ENCODE measurements at regions not wholly inside any gene's neighbourhood (a gene's known extent, or its start where the extent isn't known, plus 50 kb on each side); places are given as distances from the start of the nearest gene placed in this dataset.

DNA sequence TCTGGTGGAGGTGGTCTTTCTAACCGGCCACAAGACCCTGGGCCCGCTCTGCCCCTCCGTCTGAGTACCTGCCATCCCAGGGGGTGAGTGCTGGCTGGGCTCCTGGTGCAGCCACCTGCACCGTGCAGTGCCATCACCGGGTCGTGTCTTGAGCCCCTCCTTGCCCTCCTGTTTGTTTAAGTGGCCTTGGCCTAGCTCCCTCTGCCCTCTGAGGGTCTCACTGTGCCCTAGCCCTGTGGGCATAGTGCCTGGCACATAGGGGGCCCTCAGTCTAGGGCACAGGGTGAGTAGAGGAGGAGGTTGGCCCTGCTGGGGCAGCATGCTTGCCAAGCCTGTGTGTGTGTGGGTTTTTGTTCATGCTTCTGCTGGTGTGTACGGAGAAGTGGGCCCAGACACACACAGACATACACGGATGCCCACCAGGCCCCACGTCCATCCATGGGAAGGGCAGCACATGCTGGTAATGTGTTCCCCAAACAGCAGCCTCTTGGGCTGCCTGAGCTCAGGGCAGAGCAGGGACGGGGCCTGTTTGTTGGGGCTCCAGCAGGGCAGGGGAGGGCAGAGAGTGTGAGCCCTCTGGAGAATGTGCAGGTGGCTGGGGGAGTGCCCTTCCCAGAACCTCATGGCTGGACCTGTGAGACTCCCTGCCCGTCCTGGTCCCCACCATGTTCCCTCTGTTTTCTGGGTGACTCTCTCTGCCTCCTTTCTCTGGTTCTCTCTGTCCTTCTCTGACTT, 94.6 kb downstream of the GLI2 start:
- no peak for DNase-seq

DNA sequence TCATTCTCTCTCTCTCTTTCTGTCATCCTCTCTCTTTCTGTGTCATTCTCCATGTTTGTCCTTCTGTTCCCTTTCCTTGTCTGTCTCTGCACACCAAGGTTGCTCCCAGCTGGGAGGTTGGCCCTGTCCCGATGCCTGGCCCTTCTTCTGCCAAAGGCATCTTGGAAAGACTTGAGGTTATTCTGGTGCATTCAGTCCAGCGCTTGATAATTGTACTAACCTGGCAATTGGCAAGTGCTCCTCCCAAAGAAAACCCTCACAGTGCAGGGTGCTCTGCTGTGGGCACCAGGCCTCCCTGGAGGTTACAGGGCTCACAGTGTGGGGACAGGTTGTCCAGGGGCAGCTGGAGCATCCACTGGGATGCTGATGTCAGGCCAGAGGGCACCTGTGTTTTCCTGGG, 95.4 kb downstream of the GLI2 start:
- DNase-seq = no peak

DNA sequence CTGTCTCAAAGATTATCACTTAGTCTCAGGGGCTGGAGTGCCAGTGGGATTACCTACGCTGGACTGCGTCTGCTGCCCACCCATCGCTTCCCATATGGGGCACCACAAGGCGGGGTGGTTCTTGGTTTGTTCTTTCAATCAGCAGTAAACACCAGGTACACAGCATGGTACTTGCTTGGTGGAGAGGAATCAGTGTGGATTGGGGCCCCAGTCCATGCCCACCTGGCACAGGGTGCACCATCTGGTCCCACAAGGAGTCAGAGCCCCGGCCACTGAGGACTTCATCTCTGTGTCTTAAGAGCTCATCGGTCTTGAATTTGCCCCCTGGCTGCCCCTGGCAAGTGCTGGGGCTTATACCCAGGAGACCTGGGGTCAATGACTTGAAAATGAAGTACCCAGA, 96.2 kb downstream of the GLI2 start:
- no peak for DNase-seq

DNA sequence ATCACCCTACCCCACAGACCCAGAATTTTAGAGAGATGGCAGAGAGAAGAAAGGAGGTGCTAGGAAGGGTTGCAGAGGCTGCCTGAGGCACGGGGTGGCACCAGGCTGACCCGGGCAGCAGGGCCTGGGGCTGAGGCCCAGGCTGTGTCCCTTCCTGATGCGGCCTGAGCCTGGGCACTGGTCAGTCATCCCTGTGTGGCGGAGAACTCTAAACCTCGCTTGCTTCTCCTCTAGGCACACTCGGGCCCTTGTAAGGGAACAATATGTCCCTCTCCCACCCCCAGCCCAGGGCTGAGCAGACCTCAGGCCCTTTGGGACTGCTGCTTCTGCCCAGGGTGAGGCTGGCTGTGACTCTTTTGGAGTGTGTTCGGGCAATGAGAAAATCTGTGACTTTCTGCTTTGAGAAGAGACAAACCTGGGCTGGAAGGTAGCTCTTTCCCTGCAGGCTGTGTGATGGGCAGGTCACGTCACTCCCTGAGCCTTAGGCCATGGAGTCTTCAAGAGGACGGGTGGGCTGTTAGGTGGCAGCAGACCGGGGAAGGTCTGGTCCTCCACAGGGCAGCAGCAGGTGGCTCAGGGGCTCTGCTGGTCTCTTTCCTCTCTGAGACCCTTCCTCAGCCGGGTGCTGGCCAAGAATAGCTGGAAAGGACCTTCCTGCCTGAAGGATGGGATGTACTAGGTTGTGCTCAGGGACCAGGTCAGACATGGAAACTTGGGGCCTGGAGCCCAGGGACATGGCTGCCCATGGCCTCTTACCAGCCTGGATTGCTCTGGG, 96.8 kb downstream of the GLI2 start:
- DNase-seq = no peak

DNA sequence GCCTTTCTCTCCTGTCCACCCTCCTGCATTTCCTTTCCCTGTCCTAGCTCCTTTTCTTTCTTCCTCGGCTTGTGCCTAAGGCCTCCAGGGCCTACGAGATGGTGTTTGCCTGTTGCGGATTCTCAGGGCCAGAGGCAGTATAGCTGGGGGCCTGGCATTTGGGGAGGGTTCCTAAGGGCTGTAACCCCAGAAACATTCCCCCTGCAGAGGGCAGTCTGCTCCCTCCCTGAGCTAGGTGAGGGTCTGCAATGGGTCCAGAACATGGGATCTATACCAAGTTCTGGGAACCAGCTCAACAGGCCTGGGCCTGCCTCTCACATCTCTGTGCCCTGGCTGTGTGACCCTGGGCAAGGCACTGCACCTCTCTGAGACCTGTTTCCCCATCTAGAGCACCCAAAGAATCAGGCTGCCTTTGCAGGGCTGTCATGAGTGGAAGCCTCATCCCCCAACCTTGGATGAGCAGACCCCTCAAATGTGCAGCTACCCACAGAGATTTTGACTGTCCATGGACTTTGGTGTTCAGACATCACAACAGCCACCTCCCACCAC, 97.5 kb downstream of the GLI2 start:
- DNase-seq = no peak

DNA sequence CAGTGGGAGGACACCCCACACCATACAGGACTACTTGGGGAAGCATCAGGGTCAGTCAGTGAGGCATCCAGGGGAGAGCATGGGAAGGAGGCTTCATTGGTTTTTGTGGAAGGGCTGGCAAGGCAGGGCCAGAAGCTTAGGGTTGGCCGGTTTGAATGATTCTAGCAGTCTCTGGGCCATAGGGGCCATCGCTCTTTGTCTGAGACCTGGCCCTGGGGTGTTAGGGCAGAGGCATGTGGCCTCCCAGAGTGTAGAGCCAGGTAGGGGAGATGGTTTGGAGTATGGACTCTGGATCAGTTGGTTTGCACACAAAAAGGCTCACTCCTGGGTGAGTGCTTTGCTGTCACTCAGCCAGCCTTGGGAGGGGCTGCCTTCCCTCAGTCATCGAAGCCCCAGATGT, 98.5 kb downstream of the GLI2 start:
- DNase-seq = no peak

DNA sequence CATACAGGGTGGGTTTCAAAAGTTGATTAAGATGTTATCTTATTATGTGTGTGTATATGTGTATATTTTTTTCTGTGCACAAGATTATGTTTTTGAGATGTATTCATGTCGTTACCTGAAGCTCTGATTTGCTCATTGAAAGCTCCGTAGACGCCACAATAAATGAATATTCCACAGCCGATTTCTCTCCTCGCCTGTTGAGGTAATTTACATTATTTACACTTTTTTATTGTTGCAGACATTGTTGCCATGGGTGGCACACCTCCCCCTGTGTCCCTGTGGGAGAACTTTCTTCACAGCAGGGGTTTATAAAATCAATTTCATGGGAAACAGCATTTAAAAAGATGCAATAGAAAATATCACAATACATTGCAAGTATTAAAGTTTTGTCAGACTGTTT, 100.6 kb downstream of the GLI2 start:
- DNase-seq = no peak

DNA sequence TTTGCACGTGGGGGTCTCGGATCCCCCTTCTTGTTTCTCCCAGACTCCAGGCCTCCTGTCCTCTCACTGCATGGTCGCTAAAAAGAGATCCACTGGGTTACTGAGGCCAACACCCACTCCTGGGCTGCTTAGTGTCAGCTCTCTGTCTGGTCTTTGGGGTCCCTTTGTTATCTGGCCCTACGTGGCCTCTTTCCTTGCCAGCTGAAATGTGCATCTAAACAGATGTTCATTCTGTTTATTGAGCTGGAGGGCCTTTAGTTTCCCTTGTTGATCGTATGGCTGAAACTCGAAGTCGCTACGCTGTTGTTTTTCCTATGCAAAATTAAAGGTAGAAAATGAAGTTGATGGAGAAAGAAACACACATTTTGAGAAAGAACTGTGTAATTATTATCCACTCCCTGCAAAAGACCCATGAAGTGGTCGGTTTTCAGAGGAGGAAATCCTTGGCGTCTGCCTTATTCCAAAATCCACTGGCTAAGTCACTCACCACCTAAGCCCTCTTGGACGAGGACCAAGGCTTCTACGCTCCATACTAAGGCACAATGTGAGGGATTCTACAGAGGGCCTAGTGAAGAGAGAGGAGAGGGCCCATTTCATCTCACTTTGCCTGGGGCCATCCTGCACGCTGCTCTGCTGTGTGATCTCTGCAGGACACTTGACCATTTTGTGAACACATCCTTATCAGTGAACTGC, 105.3 kb downstream of the GLI2 start:
- no peak for DNase-seq

DNA sequence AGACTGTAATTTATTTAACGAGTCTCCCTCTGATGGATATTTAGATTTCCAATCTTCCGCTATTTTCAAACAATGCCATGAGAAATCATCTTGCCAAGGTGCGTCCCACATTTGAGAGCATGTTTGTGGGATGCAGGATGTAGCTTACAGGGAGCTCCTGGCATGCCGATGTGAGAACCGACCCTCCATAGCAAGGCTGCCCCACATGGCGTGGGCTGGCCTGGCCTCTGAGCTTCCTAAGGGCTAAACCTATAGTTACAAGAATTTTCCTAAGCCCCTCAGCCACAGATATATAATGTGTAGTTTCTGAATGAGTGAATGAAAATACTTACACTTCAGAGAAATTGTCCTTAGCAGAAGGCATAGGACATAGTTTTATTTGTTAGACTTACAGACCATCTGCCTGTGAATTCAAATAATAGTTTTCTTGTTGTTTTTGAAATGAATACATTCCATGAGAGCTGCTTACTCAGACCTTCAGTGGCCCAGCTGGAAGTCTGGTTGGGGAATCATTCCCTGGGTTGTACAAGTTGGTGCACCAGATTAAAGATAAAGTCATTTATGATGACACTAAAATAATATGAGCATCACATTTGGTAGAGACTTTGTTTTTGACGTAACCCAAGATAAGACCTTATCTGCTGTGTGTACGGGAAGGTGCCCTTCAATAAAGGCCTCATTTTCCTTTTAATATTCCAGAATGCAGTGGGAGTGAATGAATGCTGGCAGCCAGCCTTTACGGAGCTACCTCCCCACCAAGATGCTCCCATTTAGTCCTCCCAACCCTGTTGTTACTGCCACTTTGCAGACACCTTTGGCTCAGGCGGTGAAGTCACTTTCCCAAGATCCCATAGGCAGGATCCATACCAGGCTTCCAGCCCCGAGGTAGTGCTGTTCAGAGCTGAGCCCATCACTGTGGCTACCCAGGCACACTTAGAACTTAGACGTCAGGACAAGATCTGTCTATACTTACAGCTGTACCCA, 107.1 kb downstream of the GLI2 start:
- no peak for DNase-seq

DNA sequence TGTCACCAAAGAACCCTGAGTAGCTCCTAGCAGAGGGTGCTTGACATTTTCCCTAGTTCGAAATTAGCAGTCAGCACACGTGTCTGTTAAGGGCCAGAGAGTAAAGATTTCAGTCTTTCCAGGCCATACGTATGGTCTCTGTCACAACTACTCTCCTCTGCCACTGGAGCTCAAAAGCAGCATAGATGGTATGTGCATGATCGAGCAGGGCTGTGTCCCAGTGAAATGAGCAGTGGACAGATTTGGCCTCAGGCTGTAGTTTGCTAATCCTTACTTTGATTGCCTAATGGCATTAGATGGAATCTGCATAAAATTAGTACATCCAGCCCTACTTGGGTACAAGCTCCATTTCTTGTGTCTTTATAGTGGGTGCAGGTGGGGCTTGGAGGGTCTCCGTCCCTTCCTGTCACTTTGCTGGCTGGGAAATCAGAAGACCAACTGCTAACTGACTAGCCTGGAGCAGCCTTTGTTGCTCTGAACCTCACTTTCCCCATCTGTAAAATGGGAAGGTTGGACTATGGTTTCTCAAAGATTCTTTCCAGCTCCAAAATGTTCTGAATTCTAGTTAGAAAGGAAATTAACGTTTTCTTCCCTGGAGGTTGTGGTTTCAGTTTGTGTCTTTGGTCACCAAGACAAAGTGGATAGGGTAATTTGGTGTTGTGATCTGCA, 108.5 kb downstream of the GLI2 start:
- no peak for DNase-seq

DNA sequence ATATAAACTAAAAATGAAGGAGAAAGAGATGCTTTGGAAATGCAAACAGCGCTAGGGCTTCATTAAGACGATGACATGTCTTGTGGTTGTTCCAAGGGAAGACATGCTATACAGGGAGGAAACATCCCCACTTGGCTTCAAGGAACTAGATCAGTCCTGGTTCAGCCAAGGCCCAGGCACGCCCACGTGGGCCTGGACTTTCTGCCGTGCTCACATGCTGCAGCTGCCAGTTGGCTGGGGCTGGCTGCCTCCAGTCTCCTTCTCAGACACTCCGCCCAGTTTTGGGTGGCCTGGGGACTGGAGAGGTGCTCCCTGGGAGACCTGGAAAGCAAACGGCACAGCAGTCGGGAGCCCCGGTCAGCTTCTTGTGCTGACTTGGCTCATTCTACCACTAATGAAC, 109.6 kb downstream of the GLI2 start:
- DNase-seq = no peak

DNA sequence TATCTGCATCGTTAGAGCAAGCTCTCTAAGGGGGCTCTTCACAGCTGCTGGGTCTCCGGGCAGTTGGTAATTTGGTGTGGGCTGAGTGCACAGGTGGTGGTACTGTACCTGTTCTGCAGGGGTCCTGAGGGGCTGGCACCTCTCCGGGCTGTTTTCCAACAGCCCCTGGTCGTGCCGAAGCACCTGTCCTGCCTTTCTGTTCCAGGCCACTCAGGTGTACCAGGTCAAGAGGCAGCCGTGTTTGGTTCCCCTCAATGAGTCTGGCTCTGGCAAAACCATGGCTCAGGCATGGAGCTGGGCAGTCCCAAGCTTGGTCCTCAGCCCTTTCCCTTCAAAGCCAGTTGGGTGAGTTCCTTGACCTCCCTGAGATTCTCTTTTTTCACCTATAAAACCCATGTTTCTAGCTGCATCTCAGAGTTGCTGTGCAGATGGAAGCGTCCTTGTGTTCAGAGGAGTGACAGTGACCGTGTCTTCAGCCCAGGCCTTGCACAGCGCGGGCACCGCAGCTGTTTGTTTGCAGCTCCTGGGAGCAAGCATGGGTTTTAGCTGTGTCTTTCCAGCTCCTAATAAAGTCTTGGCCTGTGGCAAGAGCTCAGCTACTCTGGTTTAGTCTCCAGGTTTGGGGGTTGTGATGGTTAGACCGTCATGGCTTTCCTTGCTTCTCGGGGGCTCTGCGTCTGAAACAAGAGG, 110.9 kb downstream of the GLI2 start:
- DNase-seq = no peak

DNA sequence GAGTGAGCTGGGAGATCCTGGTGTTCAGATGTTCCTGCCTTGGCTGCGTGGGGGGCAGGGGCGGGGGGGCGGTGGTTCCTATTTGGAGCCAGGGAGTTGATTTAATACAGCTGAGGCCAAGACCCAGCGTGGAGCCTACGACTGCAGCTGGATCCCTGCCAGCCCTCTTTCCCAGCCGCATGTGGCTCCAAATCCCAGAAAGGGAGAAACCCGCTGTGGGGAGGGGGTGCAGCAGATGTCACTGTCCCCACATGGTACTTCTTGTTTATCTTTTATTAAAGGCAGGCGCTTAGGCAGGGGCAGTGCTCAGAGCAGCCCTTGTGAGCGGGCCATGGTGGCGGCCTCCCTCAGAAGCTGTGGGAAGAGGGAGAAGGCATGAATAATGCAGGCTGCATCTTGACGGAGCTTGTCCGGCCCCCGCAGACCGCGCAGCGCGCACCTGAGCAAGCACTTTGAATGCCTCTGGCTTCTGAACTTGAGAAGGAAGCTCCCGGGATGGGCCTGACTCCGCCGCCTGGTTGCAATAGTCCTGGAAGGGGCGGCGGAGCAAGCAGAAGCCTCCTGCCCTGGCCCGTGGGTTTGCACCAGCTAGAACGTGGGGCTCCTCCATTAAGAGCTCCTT, 112.1 kb downstream of the GLI2 start:
- no peak for DNase-seq

DNA sequence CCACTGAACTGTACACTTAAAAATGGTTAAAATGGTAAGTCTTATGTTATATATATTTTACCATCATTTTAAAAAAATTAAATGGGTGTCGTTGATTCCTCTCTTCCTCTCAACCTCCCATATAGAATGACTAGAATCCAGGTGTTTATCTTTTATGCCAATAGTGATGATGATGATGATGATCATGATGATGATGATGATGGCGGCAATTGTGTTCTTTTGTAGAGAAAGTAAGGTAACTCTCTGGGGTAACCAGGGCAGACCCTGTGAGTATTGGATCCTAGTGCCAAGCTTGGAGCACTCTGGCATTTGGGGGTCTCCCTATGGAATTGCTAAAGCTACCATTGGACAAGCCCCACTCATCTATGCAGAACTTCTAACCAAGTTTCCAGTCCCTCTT, 113.6 kb downstream of the GLI2 start:
- no peak for DNase-seq

DNA sequence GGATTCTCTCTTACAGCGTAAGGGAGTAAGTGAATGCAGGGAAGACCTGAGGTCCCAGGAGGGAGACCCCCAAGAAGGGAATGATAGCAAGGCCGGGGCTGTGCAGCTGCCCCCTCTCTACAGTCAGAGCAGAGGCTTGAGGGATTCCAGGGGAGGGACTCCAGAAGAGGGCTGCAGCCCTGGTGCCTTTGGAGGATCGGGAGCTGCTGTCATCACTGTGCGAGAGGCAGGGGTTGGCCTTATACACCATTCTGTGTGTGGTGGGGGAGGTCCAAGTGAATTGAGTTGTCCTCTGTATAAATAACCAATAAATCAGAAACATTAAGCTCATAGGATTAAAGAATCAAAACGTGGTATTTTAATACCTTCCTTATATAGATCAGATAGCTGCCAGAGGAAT, 114.9 kb downstream of the GLI2 start:
- DNase-seq = no peak

DNA sequence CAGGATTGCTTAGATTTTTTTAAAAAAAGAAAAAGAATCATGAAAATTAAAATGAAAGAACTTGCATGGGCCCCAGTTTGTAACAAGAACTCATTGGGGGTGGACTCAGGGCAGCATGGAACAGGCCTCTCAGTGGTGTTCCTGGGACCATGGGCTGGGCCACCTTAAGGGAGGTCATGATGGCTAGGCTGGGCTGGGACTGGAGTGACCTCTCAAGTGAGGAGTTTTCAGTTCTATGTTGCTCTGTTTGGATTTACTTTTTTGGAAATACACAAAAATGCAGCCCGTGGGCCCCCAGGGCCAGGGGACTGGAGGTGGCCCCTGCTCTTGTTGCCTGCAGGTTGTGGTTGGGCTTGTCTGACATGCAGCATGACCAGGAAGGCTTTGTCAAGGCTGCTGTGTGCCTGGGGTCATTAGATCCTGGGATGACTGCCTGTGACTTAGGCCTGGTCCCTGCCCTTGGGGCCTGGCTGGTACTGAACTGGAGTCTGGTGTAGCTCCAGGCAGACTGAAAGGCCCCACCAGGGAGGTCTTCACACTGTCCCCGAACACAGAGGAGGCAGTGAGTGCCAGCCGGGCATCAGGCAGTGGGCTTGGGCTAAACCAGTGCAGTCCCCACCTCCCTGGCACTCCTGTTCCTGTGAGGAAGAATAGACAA, 115.6 kb downstream of the GLI2 start:
- no peak for DNase-seq

DNA sequence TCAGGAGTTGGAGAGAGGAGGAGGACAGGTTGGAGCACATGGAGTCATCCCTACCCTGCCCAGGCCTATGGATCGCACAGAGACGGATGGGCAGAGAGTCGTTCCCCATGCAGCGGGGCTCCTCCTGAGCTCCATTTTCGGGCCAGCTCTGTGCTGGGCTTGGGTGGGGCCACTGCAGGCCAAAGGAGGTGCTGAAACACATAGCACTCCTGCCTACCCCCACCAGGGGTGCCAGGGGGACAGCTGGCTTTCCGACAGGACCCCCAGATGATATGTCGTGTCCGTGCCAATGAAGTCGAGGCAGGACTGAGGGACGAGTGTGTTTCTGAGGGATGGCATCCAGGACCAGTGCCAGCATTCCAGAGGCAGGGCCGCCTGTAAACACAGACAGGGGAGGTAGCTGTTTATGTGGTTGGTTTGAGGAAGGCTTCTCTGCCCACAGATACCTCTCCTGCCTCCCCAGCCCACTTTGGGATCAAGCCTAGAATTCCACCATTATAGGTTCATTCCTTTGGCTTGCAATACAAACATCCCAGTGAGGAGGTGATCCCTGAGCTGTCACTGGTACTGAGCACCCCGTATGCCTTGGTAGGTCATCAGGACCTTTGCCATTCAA, 116.6 kb downstream of the GLI2 start:
- no peak for DNase-seq

DNA sequence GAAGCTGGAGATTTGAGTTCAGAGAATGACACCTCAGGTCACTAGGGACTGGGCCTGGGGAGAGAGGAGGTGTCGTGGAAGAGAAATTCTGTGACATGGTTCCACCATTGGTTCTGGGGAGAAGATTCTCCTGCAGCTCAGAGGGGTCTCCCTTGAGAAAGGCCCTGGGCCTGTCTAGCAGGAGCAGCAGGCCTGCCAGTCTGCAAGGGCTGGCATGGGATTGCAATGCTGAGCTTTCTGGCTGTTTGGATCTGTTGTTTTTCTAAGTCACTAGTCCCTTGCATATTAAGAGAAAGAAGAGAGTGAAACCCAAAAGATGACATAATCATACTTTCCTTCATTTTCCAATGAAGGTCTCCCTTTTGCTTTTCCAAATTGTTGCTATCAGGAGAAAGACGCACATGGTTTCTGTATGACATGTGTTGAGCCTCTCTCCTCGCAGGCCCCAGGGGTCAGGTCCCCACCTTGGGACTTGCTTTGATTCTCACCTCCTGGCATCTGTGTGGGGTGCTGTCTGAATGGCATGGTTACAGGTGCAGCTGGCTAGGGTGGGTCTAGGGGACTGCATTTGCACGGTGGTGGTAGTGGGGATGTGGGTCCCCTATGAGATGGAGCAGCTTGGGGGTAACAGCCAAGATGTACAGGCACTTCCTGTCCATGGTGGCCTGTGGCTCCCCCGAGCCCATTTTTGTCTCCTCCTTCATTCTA, 117.8 kb downstream of the GLI2 start:
- DNase-seq = no peak

DNA sequence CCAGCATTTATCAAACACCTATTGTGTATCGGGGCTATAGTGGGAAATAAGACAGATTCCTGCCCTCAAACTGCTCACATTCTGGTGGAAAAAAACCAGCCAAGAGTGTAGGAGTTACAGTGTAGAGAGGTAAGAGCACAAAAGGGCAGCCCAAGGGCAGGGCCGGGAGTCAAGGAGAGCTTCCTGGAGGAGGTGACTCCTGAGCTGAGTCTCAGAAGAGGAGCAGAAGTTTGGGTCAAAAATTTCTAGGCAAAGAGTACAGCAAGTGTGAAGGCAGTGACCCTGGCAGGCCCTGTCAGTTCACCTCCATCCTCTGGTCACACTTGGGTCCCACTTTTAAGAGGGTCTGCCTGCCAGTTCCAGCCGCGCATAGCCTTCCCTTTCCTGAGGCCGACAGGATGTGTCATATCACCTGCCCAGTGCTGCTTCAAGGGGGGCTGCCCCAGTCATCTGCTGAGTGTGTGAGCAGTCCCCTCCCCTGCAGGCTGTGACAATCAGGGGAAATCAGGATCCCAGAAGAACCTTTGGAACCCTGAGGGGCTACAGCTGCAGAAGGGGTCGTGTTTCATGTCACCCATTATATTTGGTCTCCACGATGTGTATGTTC, 118.4 kb downstream of the GLI2 start:
- DNase-seq = no peak
